ENCODE measurements at regions not wholly inside any gene's neighbourhood (a gene's known extent, or its start where the extent isn't known, plus 50 kb on each side); places are given as distances from the start of the nearest gene placed in this dataset.

GRCh38 chr15:62846131-62846804 lies 196.3 kb upstream of the TPM1 start:
- Histone ChIP-seq H3K27ac (ENCODE audit: low read depth in 2 of 2, low read length in 2 of 2) (no peak overlapping the region), H3K36me3 (ENCODE audit: control insufficient read depth in 2 of 2, insufficient read depth in 2 of 2, low read length in 2 of 2) (peaks cover 0 to 12% of the 10 kb centered on the region in 2 donors), H3K9me3 (ENCODE audit: control insufficient read depth in 2 of 2, low read length in 2 of 2) (no peaks in the 10 kb centered on the region), H3K4me1 (ENCODE audit: control insufficient read depth in 2 of 2, insufficient read depth in 2 of 2, low read length in 2 of 2) (peaks cover 0 to 12% of the 10 kb centered on the region in 2 donors), H3K4me3 (ENCODE audit: low read length in 2 of 2) (no peak overlapping the region), H3K27me3 (ENCODE audit: control insufficient read depth in 2 of 2, insufficient read depth in 2 of 2, low read length in 2 of 2) (no peaks in the 10 kb centered on the region), H3K9ac (ENCODE audit: low read depth in 1 of 2, low read length in 2 of 2) (no peak overlapping the region)

DNA sequence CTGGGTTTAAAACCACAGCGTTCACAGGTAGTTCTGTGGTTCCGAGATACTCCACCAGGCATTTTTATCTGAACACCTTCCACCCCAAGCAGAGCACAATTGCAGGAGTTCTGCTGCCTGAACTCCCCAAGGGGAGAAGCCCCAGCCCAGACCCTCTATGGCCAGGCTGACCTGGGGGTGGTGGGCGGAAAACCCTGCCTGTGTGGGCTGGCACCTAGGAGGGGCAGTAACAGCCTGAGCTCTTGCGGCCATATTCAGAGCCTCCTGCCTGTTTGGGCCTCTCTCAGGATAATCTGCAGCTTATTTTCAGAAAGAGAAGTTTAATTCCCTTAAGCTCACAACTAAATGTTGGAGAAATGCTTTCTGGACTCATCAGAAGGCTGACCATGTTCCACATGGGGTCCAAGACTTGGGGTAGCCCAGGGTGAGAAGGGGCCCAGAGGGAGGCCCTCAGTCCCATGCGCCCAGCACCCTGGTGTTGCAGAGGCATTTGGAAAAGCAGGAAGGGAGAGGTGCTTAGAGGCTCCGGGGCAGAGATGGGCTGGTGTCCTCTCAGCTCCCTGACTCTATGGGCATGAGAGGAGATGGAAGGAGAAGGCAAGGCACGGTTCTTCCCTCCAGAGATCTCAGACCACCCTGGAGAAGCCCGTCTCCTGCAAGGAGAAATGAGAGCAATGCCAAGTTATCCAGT lies 195.6 kb upstream of the TPM1 start:
- no peak overlapping the region for H3K9ac ChIP-seq (ENCODE audit: low read depth in 1 of 2, low read length in 2 of 2)
- no peak overlapping the region for H3K4me3 ChIP-seq (ENCODE audit: low read length in 2 of 2)
- no peaks in the 10 kb centered on the region for H3K9me3 ChIP-seq (ENCODE audit: control insufficient read depth in 2 of 2, low read length in 2 of 2)
- no peaks in the 10 kb centered on the region for H3K27me3 ChIP-seq (ENCODE audit: control insufficient read depth in 2 of 2, insufficient read depth in 2 of 2, low read length in 2 of 2)
- peaks cover 0 to 12% of the 10 kb centered on the region in 2 donors for H3K4me1 ChIP-seq (ENCODE audit: control insufficient read depth in 2 of 2, insufficient read depth in 2 of 2, low read length in 2 of 2)
- peaks cover 0 to 6% of the 10 kb centered on the region in 2 donors for H3K36me3 ChIP-seq (ENCODE audit: control insufficient read depth in 2 of 2, insufficient read depth in 2 of 2, low read length in 2 of 2)
- H3K27ac ChIP-seq (ENCODE audit: low read depth in 2 of 2, low read length in 2 of 2) = no peak overlapping the region

GRCh38 chr15:62847900-62848489 lies 194.6 kb upstream of the TPM1 start:
- Histone ChIP-seq H3K9me3 (ENCODE audit: control insufficient read depth in 2 of 2, low read length in 2 of 2) (no peaks in the 10 kb centered on the region), H3K27ac (ENCODE audit: low read depth in 2 of 2, low read length in 2 of 2) (no peak overlapping the region), H3K4me1 (ENCODE audit: control insufficient read depth in 2 of 2, insufficient read depth in 2 of 2, low read length in 2 of 2) (peaks cover 0 to 12% of the 10 kb centered on the region in 2 donors), H3K9ac (ENCODE audit: low read depth in 1 of 2, low read length in 2 of 2) (no peak overlapping the region), H3K36me3 (ENCODE audit: control insufficient read depth in 2 of 2, insufficient read depth in 2 of 2, low read length in 2 of 2) (peaks cover 0 to 3% of the 10 kb centered on the region in 2 donors), H3K27me3 (ENCODE audit: control insufficient read depth in 2 of 2, insufficient read depth in 2 of 2, low read length in 2 of 2) (no peaks in the 10 kb centered on the region), H3K4me3 (ENCODE audit: low read length in 2 of 2) (no peak overlapping the region)

DNA sequence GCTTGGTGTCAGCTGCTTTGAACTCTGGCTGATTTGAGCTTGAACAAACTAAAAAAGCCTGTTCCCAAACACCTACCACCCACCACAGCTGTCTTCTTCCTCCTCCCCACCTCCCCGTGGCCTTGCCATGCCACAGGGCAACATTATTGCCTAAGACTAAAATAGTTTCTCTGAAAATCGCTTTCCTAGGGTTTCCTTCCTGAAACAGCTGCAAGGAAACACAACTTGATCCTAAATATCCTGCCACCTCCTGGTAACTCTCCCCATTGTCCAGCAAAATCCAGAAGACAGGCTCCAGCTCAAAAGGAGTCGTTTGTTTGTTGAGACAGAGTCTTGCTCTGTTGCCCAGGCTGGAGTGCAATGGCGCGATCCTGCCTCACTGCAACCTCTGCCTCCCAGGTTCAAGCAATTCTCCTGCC lies 193.9 kb upstream of the TPM1 start:
- Histone ChIP-seq H3K27ac (ENCODE audit: low read depth in 2 of 2, low read length in 2 of 2) (no peak overlapping the region), H3K36me3 (ENCODE audit: control insufficient read depth in 2 of 2, insufficient read depth in 2 of 2, low read length in 2 of 2) (no peaks in the 10 kb centered on the region), H3K4me3 (ENCODE audit: low read length in 2 of 2) (no peak overlapping the region), H3K27me3 (ENCODE audit: control insufficient read depth in 2 of 2, insufficient read depth in 2 of 2, low read length in 2 of 2) (no peaks in the 10 kb centered on the region), H3K9ac (ENCODE audit: low read depth in 1 of 2, low read length in 2 of 2) (no peak overlapping the region), H3K9me3 (ENCODE audit: control insufficient read depth in 2 of 2, low read length in 2 of 2) (no peaks in the 10 kb centered on the region), H3K4me1 (ENCODE audit: control insufficient read depth in 2 of 2, insufficient read depth in 2 of 2, low read length in 2 of 2) (peaks cover 0 to 12% of the 10 kb centered on the region in 2 donors)

GRCh38 chr15:62849316-62850106 lies 193.0 kb upstream of the TPM1 start:
- no peaks in the 10 kb centered on the region for H3K9me3 ChIP-seq (ENCODE audit: control insufficient read depth in 2 of 2, low read length in 2 of 2)
- H3K4me3 ChIP-seq (ENCODE audit: low read length in 2 of 2) = no peak overlapping the region
- no peaks in the 10 kb centered on the region for H3K36me3 ChIP-seq (ENCODE audit: control insufficient read depth in 2 of 2, insufficient read depth in 2 of 2, low read length in 2 of 2)
- H3K27me3 ChIP-seq (ENCODE audit: control insufficient read depth in 2 of 2, insufficient read depth in 2 of 2, low read length in 2 of 2) = no peaks in the 10 kb centered on the region
- no peak overlapping the region for H3K27ac ChIP-seq (ENCODE audit: low read depth in 2 of 2, low read length in 2 of 2)
- H3K9ac ChIP-seq (ENCODE audit: low read depth in 1 of 2, low read length in 2 of 2) = no peak overlapping the region
- H3K4me1 ChIP-seq (ENCODE audit: control insufficient read depth in 2 of 2, insufficient read depth in 2 of 2, low read length in 2 of 2) = peaks cover 0 to 12% of the 10 kb centered on the region in 2 donors

DNA sequence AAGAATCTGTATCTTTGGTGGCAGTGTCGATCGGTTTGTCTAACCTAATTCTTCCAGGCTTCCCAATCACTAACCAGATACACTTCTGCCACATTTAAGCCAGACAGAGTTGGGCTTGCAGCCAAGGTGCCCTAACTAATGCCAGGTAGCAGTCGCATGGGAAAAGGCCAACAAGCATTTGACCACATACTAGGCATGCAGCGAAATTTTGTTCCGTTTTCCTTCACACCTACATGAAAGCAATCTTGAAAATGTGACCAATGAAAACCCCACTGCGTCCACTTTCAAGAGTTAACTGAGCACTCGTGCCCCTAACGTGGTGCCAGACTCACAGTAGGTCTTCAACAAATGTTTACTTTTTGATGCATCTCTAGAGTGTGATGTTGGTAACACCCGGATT lies 192.2 kb upstream of the TPM1 start:
- H3K27me3 ChIP-seq (ENCODE audit: control insufficient read depth in 2 of 2, insufficient read depth in 2 of 2, low read length in 2 of 2) = no peaks in the 10 kb centered on the region
- no peak overlapping the region for H3K27ac ChIP-seq (ENCODE audit: low read depth in 2 of 2, low read length in 2 of 2)

DNA sequence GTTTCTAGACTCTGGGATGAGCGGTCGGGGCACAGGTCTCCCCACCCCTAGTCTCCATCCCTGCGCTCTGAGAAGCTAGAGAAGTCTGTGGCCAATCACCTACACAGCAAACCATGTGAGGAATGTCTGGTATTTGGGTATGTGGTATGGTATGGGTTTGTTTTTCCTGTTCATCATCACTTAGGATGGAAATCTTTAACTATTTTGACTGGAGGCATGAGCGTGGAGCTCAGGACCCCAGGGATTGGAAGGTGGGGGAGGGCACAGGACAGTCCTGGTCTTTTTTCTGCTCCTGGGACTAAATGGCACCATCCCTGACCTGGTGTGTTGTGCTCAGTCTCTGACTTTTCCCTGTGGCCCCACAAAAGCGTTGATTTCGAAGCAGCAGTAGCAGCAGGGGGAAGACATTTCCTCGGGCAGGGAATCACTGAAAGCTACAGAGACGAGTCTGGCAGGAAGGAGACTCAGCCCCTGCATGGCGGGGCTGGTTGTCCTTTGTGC lies 191.7 kb upstream of the TPM1 start:
- Histone ChIP-seq H3K4me1 (ENCODE audit: control insufficient read depth in 2 of 2, insufficient read depth in 2 of 2, low read length in 2 of 2) (peaks cover 0 to 4% of the 10 kb centered on the region in 2 donors), H3K4me3 (ENCODE audit: low read length in 2 of 2) (no peak overlapping the region), H3K9ac (ENCODE audit: low read depth in 1 of 2, low read length in 2 of 2) (no peak overlapping the region), H3K27me3 (ENCODE audit: control insufficient read depth in 2 of 2, insufficient read depth in 2 of 2, low read length in 2 of 2) (no peaks in the 10 kb centered on the region), H3K36me3 (ENCODE audit: control insufficient read depth in 2 of 2, insufficient read depth in 2 of 2, low read length in 2 of 2) (no peaks in the 10 kb centered on the region), H3K27ac (ENCODE audit: low read depth in 2 of 2, low read length in 2 of 2) (no peak overlapping the region), H3K9me3 (ENCODE audit: control insufficient read depth in 2 of 2, low read length in 2 of 2) (no peaks in the 10 kb centered on the region)

More for the DNA sequence above, 192.2 kb upstream of the TPM1 start:
- no peaks in the 10 kb centered on the region for H3K9me3 ChIP-seq (ENCODE audit: control insufficient read depth in 2 of 2, low read length in 2 of 2)
- H3K9ac ChIP-seq (ENCODE audit: low read depth in 1 of 2, low read length in 2 of 2) = no peak overlapping the region
- H3K4me1 ChIP-seq (ENCODE audit: control insufficient read depth in 2 of 2, insufficient read depth in 2 of 2, low read length in 2 of 2) = peaks cover 0 to 9% of the 10 kb centered on the region in 2 donors
- H3K4me3 ChIP-seq (ENCODE audit: low read length in 2 of 2) = no peak overlapping the region
- H3K36me3 ChIP-seq (ENCODE audit: control insufficient read depth in 2 of 2, insufficient read depth in 2 of 2, low read length in 2 of 2) = no peaks in the 10 kb centered on the region

DNA sequence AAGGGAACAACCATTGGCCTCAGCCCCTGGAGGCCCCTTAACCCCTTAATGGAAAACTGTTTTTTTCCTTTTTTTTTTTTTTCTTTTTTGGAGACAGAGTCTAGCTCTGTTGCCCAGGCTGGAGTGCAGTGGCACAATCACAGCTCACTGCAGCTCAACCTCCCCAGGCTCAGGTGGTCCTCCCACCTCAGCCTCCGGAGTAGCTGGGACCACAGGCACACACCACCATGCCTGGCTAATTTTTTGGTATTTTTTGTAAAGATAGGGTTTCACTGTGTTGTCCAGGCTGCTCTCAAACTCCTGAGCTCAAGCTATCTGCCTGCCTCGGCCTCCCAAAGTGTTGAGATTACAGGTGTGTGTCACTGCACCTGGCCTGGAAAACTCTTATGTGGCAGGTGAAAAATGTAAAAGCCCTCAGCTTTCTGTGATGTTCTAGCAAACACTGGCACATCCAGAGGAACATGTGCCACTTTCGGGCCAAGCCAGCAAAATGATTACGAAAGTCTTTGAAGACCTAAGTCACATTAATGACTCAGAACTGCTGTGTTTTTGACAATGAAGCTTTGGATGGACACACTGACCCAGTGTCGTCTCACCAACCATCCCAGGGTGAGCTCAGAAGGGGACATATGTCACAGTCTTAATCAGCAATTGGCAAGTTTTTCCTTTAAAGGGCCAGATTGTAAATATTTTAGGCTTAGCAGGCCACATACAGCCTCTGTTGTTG lies 189.3 kb upstream of the TPM1 start:
- no peaks in the 10 kb centered on the region for H3K27me3 ChIP-seq (ENCODE audit: control insufficient read depth in 2 of 2, insufficient read depth in 2 of 2, low read length in 2 of 2)
- peaks cover 0 to 3% of the 10 kb centered on the region in 2 donors for H3K4me1 ChIP-seq (ENCODE audit: control insufficient read depth in 2 of 2, insufficient read depth in 2 of 2, low read length in 2 of 2)
- H3K36me3 ChIP-seq (ENCODE audit: control insufficient read depth in 2 of 2, insufficient read depth in 2 of 2, low read length in 2 of 2) = no peaks in the 10 kb centered on the region
- H3K27ac ChIP-seq (ENCODE audit: low read depth in 2 of 2, low read length in 2 of 2) = no peak overlapping the region
- H3K9me3 ChIP-seq (ENCODE audit: control insufficient read depth in 2 of 2, low read length in 2 of 2) = no peaks in the 10 kb centered on the region
- H3K9ac ChIP-seq (ENCODE audit: low read depth in 1 of 2, low read length in 2 of 2) = no peak overlapping the region
- no peak overlapping the region for H3K4me3 ChIP-seq (ENCODE audit: low read length in 2 of 2)

GRCh38 chr15:62853841-62854225 lies 188.7 kb upstream of the TPM1 start:
- H3K27ac ChIP-seq (ENCODE audit: low read depth in 2 of 2, low read length in 2 of 2) = no peak overlapping the region

More at GRCh38 chr15:62853841-62854225, 188.7 kb upstream of the TPM1 start:
- Histone ChIP-seq H3K4me3 (ENCODE audit: low read length in 2 of 2) (no peak overlapping the region), H3K9me3 (ENCODE audit: control insufficient read depth in 2 of 2, low read length in 2 of 2) (no peaks in the 10 kb centered on the region), H3K36me3 (ENCODE audit: control insufficient read depth in 2 of 2, insufficient read depth in 2 of 2, low read length in 2 of 2) (no peaks in the 10 kb centered on the region), H3K27me3 (ENCODE audit: control insufficient read depth in 2 of 2, insufficient read depth in 2 of 2, low read length in 2 of 2) (no peaks in the 10 kb centered on the region), H3K4me1 (ENCODE audit: control insufficient read depth in 2 of 2, insufficient read depth in 2 of 2, low read length in 2 of 2) (no peaks in the 10 kb centered on the region), H3K9ac (ENCODE audit: low read depth in 1 of 2, low read length in 2 of 2) (no peak overlapping the region)
